Activated naive CD4-positive, alpha-beta T cell treated with anti-CD3 and anti-CD28 coated beads, Interleukin-2, amount 10 ng/mL, durations not matched to agents 7 days and 5 days (primary cell): ENCODE measurements at regions not wholly inside any gene's neighbourhood (a gene's known extent, or its start where the extent isn't known, plus 50 kb on each side); places are given as distances from the start of the nearest gene placed in this dataset.
"Not testable (repeated sequence)": the region's sequence is repeated elsewhere in the genome, so short reads cannot be mapped to it uniquely, and the experiment has no call there.

Experiments used
- CTCF ChIA-PET: fragments of 350-600 bp; sonication (Branson Sonifier 250); formaldehyde crosslinking; loops from one replicate; lab custom pipeline; 2021; ENCODE audit warnings: antibody characterized with exemption; lab: Charles Lee
- DNase-seq: peaks from one replicate; pipeline ENCODE4 v3.0.0-alpha.2; 2020
- H3K27ac Mint-ChIP-seq: one replicate; pipeline ENCODE4 v1.8.0; 2021; ENCODE audit warnings: mild to moderate bottlenecking, moderate library complexity, mixed read lengths
- H3K27me3 Mint-ChIP-seq: one replicate; pipeline ENCODE4 v1.8.0; 2021; ENCODE audit warnings: mild to moderate bottlenecking, mixed read lengths
- H3K36me3 Mint-ChIP-seq: one replicate; pipeline ENCODE4 v1.8.0; 2021; ENCODE audit warnings: mixed read lengths
- H3K4me1 Mint-ChIP-seq: one replicate; pipeline ENCODE4 v1.8.0; 2021; ENCODE audit warnings: mixed read lengths
- H3K4me3 Mint-ChIP-seq: one replicate; pipeline ENCODE4 v1.8.0; 2021; ENCODE audit warnings: mild to moderate bottlenecking, moderate library complexity, mixed read lengths
- H3K9me3 Mint-ChIP-seq: one replicate; pipeline ENCODE4 v1.8.0; 2021; ENCODE audit warnings: mixed read lengths

DNA sequence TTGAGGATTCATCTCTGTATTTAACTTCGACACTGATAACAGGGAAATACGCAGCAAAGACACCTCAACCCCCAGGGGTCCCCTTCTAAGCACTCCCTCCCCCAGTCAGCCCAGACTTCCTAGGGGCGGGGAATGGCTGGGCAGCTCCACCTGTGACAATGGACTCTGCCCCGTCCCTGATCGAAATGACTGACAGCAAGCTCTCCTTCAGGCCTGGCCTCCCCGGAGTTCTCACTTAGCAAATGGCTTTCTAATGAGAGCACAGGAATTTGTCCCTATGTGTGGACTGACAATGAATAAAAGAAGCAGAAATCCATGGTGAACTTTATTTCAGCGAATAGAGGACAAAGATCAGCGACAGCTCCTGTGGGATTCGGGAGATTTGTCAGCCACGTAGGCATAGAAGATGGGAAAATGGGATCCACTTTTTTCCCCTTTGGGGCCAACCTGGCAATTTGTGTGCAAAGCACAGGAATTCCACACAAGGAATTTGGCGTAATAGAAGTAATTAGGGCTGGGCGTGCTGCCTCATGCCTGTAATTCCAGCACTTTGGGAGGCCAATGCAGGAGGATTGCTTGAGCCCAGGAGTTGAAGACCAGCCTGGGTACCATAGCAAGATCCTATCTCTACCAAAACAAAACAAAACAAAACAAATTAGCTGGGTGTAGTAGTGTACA is 63.8 kb downstream of the TNFAIP2 start:
- Mint-ChIP-seq H3K27me3 (peaks cover 70% of the 10 kb centered on the region), H3K9me3 (no peaks in the 10 kb centered on the region), H3K27ac (no peak overlapping the region), H3K4me1 (peaks cover 10% of the 10 kb centered on the region), H3K36me3 (no peaks in the 10 kb centered on the region), H3K4me3 (no peak overlapping the region)
- CTCF ChIA-PET, result interaction anchor here (1.4 to 1.6 kb wide), 2 partner anchors 82 to 104 kb away, joined by 4 to 9 read pairs; no protein-coding TSS in a partner anchor
- DNase-seq, result no peak

GRCh38 chr14:103187911-103188310 is 64.7 kb downstream of the TNFAIP2 start:
- Mint-ChIP-seq H3K4me3 (no peak overlapping the region), H3K27ac (no peak overlapping the region), H3K27me3 (peaks cover 74% of the 10 kb centered on the region), H3K9me3 (no peaks in the 10 kb centered on the region), H3K36me3 (no peaks in the 10 kb centered on the region), H3K4me1 (peaks cover 10% of the 10 kb centered on the region)
- CTCF ChIA-PET, result no interaction called here
- DNase-seq, result no peak

DNA sequence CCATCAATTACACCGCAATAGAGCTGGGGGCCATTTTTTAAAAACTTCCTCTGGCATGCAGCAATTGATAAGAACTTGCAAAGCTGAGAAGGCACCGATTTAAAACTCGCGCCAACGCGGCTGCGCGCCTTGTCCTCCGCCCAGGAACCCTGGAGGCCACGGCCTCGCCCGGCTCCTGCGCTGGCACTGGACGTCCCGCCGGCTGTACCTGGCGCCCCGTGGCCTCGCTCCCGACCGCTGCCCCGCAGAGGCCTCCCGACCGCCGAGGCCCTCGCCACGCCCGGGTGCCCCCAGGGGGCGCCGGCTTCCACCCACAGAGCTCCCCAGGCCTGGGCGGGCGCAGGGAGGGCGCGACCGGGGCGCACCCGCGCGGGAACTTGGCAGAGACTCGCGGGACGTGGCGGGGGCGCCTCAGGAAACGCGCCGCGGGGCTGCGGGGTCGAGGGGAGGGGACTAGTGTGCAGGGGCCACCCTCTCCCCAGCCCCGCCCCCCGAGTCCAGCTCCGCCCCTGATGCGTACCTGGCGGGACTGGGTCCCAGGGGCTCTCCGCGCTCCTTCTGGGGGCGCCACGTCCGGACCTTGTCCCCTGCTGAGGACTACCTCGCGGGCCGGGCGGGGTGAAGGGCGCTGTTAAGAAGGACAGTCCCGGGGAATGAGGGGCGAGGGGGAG is 65.7 kb downstream of the TNFAIP2 start:
- H3K4me1 Mint-ChIP-seq, result peaks cover 10% of the 10 kb centered on the region
- no peaks in the 10 kb centered on the region for H3K36me3 Mint-ChIP-seq
- peaks cover 74% of the 10 kb centered on the region for H3K27me3 Mint-ChIP-seq
- H3K27ac Mint-ChIP-seq, result no peak overlapping the region
- no peak overlapping the region for H3K4me3 Mint-ChIP-seq
- no peaks in the 10 kb centered on the region for H3K9me3 Mint-ChIP-seq
- CTCF ChIA-PET, result no interaction called here
- peak; percentile 46 for DNase-seq

DNA sequence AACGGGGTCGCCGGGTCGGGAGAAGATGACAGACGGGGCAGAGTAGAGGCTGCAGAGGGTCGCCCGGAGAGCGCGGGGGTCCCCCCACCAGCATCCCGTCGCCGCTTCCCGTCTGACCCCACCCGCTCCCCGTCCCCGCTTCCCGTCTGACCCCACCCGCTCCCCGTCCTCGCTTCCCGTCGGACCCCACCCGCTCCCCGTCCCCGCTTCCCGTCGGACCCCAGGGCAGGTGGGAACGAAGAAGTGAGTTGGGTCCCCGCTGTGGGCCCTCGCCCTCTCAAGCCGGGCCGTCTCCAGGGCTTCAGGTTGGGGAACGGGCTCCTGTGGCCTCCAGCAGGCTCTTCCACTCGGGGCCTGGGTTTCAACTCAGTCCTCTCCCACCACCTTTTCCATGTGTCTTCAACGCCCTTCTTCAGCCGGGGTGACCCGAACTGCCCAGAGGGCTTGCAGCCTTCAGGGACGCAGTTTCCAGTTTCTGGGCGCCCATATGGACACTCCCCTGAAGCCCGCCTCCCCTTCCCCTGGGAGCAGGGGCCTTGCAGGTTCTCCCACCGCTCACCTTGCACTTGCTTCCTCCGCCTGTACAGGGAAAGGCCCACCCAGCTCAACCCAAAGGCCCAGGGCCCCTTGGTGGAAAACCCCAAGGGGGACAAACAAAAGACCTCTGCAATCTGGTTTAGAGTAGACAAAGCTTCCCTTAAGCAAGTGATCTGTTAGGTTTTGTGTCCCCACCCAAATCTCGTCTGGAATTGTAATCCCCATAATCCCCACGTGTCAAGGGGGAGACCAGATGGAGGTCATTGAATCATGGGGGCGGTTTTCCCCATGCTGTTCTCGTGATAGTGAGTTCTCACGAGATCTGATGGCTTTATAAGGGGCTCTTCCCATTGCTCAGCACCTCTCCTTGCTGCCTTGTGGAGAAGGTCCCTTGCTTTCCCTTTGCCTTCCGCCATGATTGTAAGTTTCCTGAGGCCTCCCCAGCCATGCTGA is 66.5 kb downstream of the TNFAIP2 start:
- no peak for DNase-seq
- Mint-ChIP-seq H3K4me1 (peaks cover 10% of the 10 kb centered on the region), H3K9me3 (no peaks in the 10 kb centered on the region), H3K27me3 (peaks cover 71% of the 10 kb centered on the region), H3K4me3 (peak overlapping the region; percentile 52), H3K27ac (peak overlapping the region; percentile 24), H3K36me3 (no peaks in the 10 kb centered on the region)
- CTCF ChIA-PET, result no interaction called here

- CTCF ChIA-PET, result no interaction called here
- Mint-ChIP-seq H3K27ac (no peak overlapping the region), H3K4me1 (peaks cover 10% of the 10 kb centered on the region)
Observed at GRCh38 chr14:103190741-103191140, 67.5 kb downstream of the TNFAIP2 start.

GRCh38 chr14:103191844-103192243 is 68.6 kb downstream of the TNFAIP2 start:
- CTCF ChIA-PET, result interaction anchor here (0.7 kb wide), 1 partner anchor 96 kb away, joined by 3 read pairs; no protein-coding TSS in a partner anchor
- Mint-ChIP-seq H3K27ac (no peak overlapping the region), H3K27me3 (peaks cover 60% of the 10 kb centered on the region), H3K4me1 (peaks cover 10% of the 10 kb centered on the region), H3K4me3 (no peak overlapping the region), H3K9me3 (no peaks in the 10 kb centered on the region), H3K36me3 (no peaks in the 10 kb centered on the region)
- no peak for DNase-seq

More at GRCh38 chr14:103190741-103191140, 67.5 kb downstream of the TNFAIP2 start:
- H3K9me3 Mint-ChIP-seq, result no peaks in the 10 kb centered on the region
- peaks cover 71% of the 10 kb centered on the region for H3K27me3 Mint-ChIP-seq
- DNase-seq, result no peak
- no peak overlapping the region for H3K4me3 Mint-ChIP-seq
- H3K36me3 Mint-ChIP-seq, result no peaks in the 10 kb centered on the region

GRCh38 chr14:103192246-103192840 is 69.1 kb downstream of the TNFAIP2 start:
- no peaks in the 10 kb centered on the region for H3K9me3 Mint-ChIP-seq
- H3K27ac Mint-ChIP-seq, result no peak overlapping the region
- CTCF ChIA-PET, result interaction anchor here (0.7 kb wide), 1 partner anchor 97 kb away, joined by 3 read pairs; no protein-coding TSS in a partner anchor
- H3K4me1 Mint-ChIP-seq, result peaks cover 10% of the 10 kb centered on the region
- no peak for DNase-seq
- H3K27me3 Mint-ChIP-seq, result peaks cover 55% of the 10 kb centered on the region
- no peaks in the 10 kb centered on the region for H3K36me3 Mint-ChIP-seq
- no peak overlapping the region for H3K4me3 Mint-ChIP-seq

- not testable (repeated sequence) for H3K4me1 Mint-ChIP-seq, H3K4me3 Mint-ChIP-seq, H3K36me3 Mint-ChIP-seq, H3K9me3 Mint-ChIP-seq, DNase-seq, H3K27ac Mint-ChIP-seq
- CTCF ChIA-PET, result interaction anchor here (1.0 kb wide), 1 partner anchor 88 kb away, joined by 3 read pairs; no protein-coding TSS in a partner anchor
- peaks cover 53% of the 10 kb centered on the region for H3K27me3 Mint-ChIP-seq
Observed at GRCh38 chr14:103192861-103193260, 69.6 kb downstream of the TNFAIP2 start.

DNA sequence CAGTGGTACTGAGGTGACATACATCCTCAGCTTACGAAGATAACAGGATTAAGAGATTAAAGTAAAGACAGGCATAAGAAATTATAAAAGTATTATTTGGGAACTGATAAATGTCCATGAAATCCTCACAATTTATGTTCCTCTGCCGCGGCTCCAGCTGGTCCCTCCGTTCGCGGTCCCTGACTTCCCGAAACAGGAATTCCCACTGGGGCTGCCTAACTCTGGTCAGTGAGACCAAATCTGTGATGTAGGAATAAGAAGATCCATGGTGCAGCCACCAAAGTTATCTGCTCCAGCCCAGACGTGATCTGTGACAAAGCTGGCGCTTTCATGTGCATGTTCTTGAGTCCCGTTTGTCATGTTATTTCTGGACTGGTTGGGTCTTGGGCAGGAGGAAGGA is 70.2 kb downstream of the TNFAIP2 start:
- H3K4me3 Mint-ChIP-seq, H3K36me3 Mint-ChIP-seq, DNase-seq, H3K4me1 Mint-ChIP-seq, H3K9me3 Mint-ChIP-seq, H3K27ac Mint-ChIP-seq: not testable (repeated sequence)
- CTCF ChIA-PET, result interaction anchor here (1.0 kb wide), 1 partner anchor 89 kb away, joined by 3 read pairs; no protein-coding TSS in a partner anchor
- peaks cover 51% of the 10 kb centered on the region for H3K27me3 Mint-ChIP-seq

GRCh38 chr14:103194256-103195045 is 71.2 kb downstream of the TNFAIP2 start:
- Mint-ChIP-seq H3K9me3 (no peaks in the 10 kb centered on the region), H3K27me3 (peaks cover 49% of the 10 kb centered on the region), H3K4me1 (peaks cover 5% of the 10 kb centered on the region), H3K27ac (no peak overlapping the region), H3K36me3 (no peaks in the 10 kb centered on the region), H3K4me3 (no peak overlapping the region)
- CTCF ChIA-PET, result no interaction called here
- no peak for DNase-seq

- Mint-ChIP-seq H3K9me3 (no peaks in the 10 kb centered on the region), H3K27ac (no peak overlapping the region), H3K27me3 (peaks cover 33% of the 10 kb centered on the region), H3K36me3 (no peaks in the 10 kb centered on the region), H3K4me3 (no peak overlapping the region), H3K4me1 (no peaks in the 10 kb centered on the region)
- no peak for DNase-seq
- CTCF ChIA-PET, result no interaction called here
Observed at GRCh38 chr14:103195828-103196615, 72.8 kb downstream of the TNFAIP2 start.

- no peak overlapping the region for H3K4me3 Mint-ChIP-seq
- DNase-seq, result no peak
- H3K9me3 Mint-ChIP-seq, result no peaks in the 10 kb centered on the region
- peaks cover 29% of the 10 kb centered on the region for H3K27me3 Mint-ChIP-seq
- H3K4me1 Mint-ChIP-seq, result no peaks in the 10 kb centered on the region
- no peaks in the 10 kb centered on the region for H3K36me3 Mint-ChIP-seq
- CTCF ChIA-PET, result no interaction called here
- H3K27ac Mint-ChIP-seq, result no peak overlapping the region
Observed at GRCh38 chr14:103196716-103197115, 73.5 kb downstream of the TNFAIP2 start.
